Gastroesophageal sphincter (tissue), 3 donors: ENCODE measurements at regions not wholly inside any gene's neighbourhood (a gene's known extent, or its start where the extent isn't known, plus 50 kb on each side); places are given as distances from the start of the nearest gene placed in this dataset.

Source experiments
- CTCF ChIP-seq, 4 experiments: fragments of 200-600 bp in 2 of 4; fragments of 450-650 bp in 2 of 4; sonication (generic) in 1 of 4; IDR thresholded peaks; one replicate each; pipeline ENCODE4 v1.5.1; 2017 to 2019; ENCODE audit warnings: antibody characterized with exemption in 4 of 4, mild to moderate bottlenecking in 2 of 4, moderate library complexity in 2 of 4
- POLR2A ChIP-seq, 2 donors: fragments of 450-650 bp; IDR thresholded peaks; one replicate each; pipeline ENCODE4 v1.6.1; 2017; ENCODE audit warnings: antibody characterized with exemption in 2 of 2, mild to moderate bottlenecking in 2 of 2, moderate library complexity in 1 of 2
- POLR2AphosphoS5 ChIP-seq: sonication (generic); formaldehyde crosslinking; IDR thresholded peaks from one replicate; pipeline ENCODE4 v1.6.1; 2017; ENCODE audit warnings: antibody characterized with exemption

GRCh38 chr10:30694518-30695228, 65.1 kb upstream of the LYZL2 start:
- TF ChIP-seq CTCF (IDR thresholded peaks at IDR 0.05) (no peak), POLR2AphosphoS5 (no peak), POLR2A (IDR thresholded peaks at IDR 0.05) (no peak)
